Esophagus muscularis mucosa (tissue), 4 donors: ENCODE measurements at regions not wholly inside any gene's neighbourhood (a gene's known extent, or its start where the extent isn't known, plus 50 kb on each side); places are given as distances from the start of the nearest gene placed in this dataset.

ENCODE experiments used
- DNase-seq: peaks from one replicate; pipeline ENCODE4 v3.0.0-alpha.2; 2017; ENCODE audit errors: extremely low spot score
- H3K27ac ChIP-seq, 4 donors: fragments of 200-600 bp; sonication (generic); replicated peaks in 1 of 4; 1 replicate in 3 of 4; 2 replicates in 1 of 4; pipeline ENCODE4 v1.5.1; 2016 to 2019; ENCODE audit warnings: mild to moderate bottlenecking in 1 of 4
- H3K27me3 ChIP-seq, 4 donors: fragments of 200-600 bp; sonication (generic); one replicate each; pipeline versions ENCODE4 v1.5.1 to v1.6.0; 2016 to 2019
- H3K36me3 ChIP-seq, 4 donors: fragments of 200-600 bp; sonication (generic); one replicate each; pipeline ENCODE4 v1.5.1; 2016 to 2019
- H3K4me1 ChIP-seq, 4 donors: fragments of 200-600 bp; sonication (generic); one replicate each; pipeline ENCODE4 v1.5.1; 2016 to 2019
- H3K4me3 ChIP-seq, 4 donors: fragments of 200-600 bp; sonication (generic); 1 replicate in 2 of 4; 2 replicates in 2 of 4; pipeline ENCODE4 v1.5.1; 2016 to 2019; ENCODE audit warnings: mild to moderate bottlenecking in 4 of 4, moderate library complexity in 1 of 4
- H3K9me3 ChIP-seq, 4 donors: fragments of 200-600 bp; sonication (generic); 1 replicate in 3 of 4; 2 replicates in 1 of 4; pipeline ENCODE4 v1.5.1; 2016 to 2019
- EP300 ChIP-seq: sonication (generic); formaldehyde crosslinking; IDR thresholded peaks from one replicate; pipeline ENCODE4 v1.6.1; 2017; ENCODE audit warnings: antibody characterized with exemption
- POLR2A ChIP-seq: fragments of 450-650 bp; IDR thresholded peaks from one replicate; pipeline ENCODE4 v1.6.1; 2017; ENCODE audit warnings: antibody characterized with exemption, moderate library complexity, mild to moderate bottlenecking, low read depth
- POLR2AphosphoS5 ChIP-seq, 2 donors: sonication (generic); formaldehyde crosslinking; IDR thresholded peaks; one replicate each; pipeline ENCODE4 v1.6.1; 2017; ENCODE audit warnings: antibody characterized with exemption in 2 of 2
- WGBS: methylation state at CpG from one replicate; pipeline ENCODE4 v1.1.5; 2018; 5-methylcytosine and 5-hydroxymethylcytosine counted together
- intact Hi-C: fragments of 100-400 bp; cut with DNase I; formaldehyde crosslinking; loops from one replicate; pipeline ENCODE4 v1.15.1; 2023
- TF ChIP-seq, protein P1 (sequence below), 3 experiments: fragments of 200-600 bp in 2 of 3; fragments of 450-650 bp in 1 of 3; sonication (generic) in 2 of 3; IDR thresholded peaks; one replicate each; pipeline ENCODE4 v1.5.1; 2017 to 2019; ENCODE audit warnings: antibody characterized with exemption in 3 of 3, mild to moderate bottlenecking in 2 of 3, moderate library complexity in 1 of 3

DNA sequence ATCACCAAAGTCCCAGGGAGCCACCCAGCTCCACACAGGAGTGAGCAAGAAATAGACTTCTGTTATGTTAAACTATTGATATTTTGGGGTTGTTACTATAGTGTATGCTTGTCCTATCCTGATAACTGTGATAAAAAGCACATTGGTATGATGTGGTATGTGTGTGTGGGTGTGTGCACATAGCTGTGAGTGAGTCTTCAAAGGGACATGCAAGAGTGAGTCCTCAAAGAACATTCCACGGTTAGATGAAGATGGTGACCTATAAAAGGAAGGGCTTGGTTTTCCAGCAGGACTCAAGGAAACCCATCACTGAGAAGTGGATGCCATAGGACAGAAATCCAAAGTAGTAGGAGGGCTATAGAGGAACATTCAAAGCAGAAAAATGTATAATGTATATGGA lies 342.9 kb downstream of the TSN start:
- H3K9me3 ChIP-seq, result no peaks in the 10 kb centered on the region
- intact Hi-C loops, result no loop called here
- H3K4me3 ChIP-seq, result no peak overlapping the region
- TF ChIP-seq, protein P1, sequence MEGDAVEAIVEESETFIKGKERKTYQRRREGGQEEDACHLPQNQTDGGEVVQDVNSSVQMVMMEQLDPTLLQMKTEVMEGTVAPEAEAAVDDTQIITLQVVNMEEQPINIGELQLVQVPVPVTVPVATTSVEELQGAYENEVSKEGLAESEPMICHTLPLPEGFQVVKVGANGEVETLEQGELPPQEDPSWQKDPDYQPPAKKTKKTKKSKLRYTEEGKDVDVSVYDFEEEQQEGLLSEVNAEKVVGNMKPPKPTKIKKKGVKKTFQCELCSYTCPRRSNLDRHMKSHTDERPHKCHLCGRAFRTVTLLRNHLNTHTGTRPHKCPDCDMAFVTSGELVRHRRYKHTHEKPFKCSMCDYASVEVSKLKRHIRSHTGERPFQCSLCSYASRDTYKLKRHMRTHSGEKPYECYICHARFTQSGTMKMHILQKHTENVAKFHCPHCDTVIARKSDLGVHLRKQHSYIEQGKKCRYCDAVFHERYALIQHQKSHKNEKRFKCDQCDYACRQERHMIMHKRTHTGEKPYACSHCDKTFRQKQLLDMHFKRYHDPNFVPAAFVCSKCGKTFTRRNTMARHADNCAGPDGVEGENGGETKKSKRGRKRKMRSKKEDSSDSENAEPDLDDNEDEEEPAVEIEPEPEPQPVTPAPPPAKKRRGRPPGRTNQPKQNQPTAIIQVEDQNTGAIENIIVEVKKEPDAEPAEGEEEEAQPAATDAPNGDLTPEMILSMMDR (IDR thresholded peaks at IDR 0.05), result no peak
- TF ChIP-seq POLR2A, result no peak
- no peak for TF ChIP-seq POLR2AphosphoS5 (IDR thresholded peaks at IDR 0.05)
- TF ChIP-seq EP300, result no peak
- H3K27me3 ChIP-seq, result no peaks in the 10 kb centered on the region
- no peak for DNase-seq
- no peak overlapping the region for H3K27ac ChIP-seq
- no peaks in the 10 kb centered on the region for H3K4me1 ChIP-seq
- 96% methylated on average over 1 of the region's 1 CpG for WGBS
- no peaks in the 10 kb centered on the region for H3K36me3 ChIP-seq

DNA sequence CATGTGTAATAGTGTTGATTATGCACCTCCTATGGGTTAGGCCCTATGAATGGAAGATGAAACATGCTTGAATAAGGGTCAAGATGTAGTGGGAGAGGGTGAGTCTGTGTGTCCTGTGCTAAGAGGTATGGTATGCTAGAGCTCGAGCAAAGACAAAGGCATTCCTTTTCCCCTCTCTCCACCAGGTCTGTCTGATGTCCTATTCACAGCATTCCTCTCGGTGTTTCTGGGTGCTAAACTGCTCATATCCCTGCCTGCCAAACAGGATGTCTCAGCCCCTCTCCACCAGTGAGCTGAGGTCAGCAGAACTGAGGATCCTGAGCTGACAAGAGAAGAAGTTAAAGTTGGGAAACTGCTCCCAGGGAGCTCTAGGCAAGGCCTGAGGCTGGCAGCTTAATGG lies 344.9 kb downstream of the TSN start:
- WGBS, result 70% methylated on average over 2 of the region's 2 CpGs
- DNase-seq, result no peak
- no peaks in the 10 kb centered on the region for H3K27me3 ChIP-seq
- no peaks in the 10 kb centered on the region for H3K4me1 ChIP-seq
- no peak overlapping the region for H3K27ac ChIP-seq
- no peak overlapping the region for H3K4me3 ChIP-seq
- no peaks in the 10 kb centered on the region for H3K36me3 ChIP-seq
- no peaks in the 10 kb centered on the region for H3K9me3 ChIP-seq
- intact Hi-C loops, result no loop called here
- TF ChIP-seq, protein P1 (IDR thresholded peaks at IDR 0.05), result no peak
- TF ChIP-seq POLR2A (no peak), POLR2AphosphoS5 (IDR thresholded peaks at IDR 0.05) (no peak), EP300 (no peak)

DNA sequence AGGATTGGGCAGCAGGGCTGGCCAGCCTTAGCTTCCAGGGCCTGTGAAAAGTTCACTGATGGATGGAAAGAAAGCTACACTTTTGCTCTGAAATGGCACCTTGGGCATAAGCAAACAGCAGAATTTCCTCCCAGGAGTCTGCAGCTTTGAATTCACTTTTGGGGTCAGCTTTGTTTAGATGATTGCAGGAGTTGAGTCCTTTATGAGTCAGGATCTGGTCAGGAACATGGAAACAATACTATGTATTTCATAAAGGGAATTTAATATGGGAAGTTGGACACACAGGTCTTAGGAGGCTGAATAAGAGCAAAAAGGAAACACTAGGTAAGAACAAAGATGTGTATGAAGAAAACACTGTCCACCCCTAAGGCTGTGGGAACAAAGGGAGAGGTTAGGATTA lies 345.3 kb downstream of the TSN start:
- H3K4me1 ChIP-seq, result no peaks in the 10 kb centered on the region
- intact Hi-C loops, result no loop called here
- no peaks in the 10 kb centered on the region for H3K36me3 ChIP-seq
- no peak for DNase-seq
- H3K9me3 ChIP-seq, result no peaks in the 10 kb centered on the region
- H3K27ac ChIP-seq, result no peak overlapping the region
- no peak for TF ChIP-seq POLR2A
- TF ChIP-seq, protein P1 (IDR thresholded peaks at IDR 0.05), result no peak
- TF ChIP-seq EP300, result no peak
- TF ChIP-seq POLR2AphosphoS5 (IDR thresholded peaks at IDR 0.05), result no peak
- H3K27me3 ChIP-seq, result no peaks in the 10 kb centered on the region
- no peak overlapping the region for H3K4me3 ChIP-seq

DNA sequence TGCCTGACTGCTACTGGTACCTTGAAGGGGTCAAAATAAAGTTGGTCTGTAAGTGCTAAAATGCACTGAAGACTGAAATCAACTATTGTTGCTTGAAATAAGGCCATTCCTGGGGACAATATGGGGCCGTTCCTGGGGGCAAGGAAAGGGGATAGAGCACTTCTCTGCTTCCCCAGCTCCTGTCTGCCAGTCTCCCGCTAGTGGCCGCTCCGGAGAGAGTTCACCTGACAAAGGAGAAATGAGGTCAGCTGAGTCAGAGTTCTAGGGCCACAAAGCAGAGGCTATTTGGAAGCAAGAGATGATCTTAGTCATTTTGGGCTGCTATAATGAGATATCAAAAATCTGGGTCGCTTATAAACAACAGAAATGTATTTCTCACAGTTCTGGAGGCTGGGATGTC lies 345.9 kb downstream of the TSN start:
- H3K27ac ChIP-seq, result no peak overlapping the region
- H3K36me3 ChIP-seq, result no peaks in the 10 kb centered on the region
- H3K27me3 ChIP-seq, result no peaks in the 10 kb centered on the region
- TF ChIP-seq, protein P1 (IDR thresholded peaks at IDR 0.05), result no peak
- TF ChIP-seq EP300 (no peak), POLR2A (no peak), POLR2AphosphoS5 (IDR thresholded peaks at IDR 0.05) (no peak)
- no peaks in the 10 kb centered on the region for H3K9me3 ChIP-seq
- no peak overlapping the region for H3K4me3 ChIP-seq
- H3K4me1 ChIP-seq, result no peaks in the 10 kb centered on the region
- intact Hi-C loops, result no loop called here
- 88% methylated on average over 5 of the region's 5 CpGs for WGBS
- no peak for DNase-seq

DNA sequence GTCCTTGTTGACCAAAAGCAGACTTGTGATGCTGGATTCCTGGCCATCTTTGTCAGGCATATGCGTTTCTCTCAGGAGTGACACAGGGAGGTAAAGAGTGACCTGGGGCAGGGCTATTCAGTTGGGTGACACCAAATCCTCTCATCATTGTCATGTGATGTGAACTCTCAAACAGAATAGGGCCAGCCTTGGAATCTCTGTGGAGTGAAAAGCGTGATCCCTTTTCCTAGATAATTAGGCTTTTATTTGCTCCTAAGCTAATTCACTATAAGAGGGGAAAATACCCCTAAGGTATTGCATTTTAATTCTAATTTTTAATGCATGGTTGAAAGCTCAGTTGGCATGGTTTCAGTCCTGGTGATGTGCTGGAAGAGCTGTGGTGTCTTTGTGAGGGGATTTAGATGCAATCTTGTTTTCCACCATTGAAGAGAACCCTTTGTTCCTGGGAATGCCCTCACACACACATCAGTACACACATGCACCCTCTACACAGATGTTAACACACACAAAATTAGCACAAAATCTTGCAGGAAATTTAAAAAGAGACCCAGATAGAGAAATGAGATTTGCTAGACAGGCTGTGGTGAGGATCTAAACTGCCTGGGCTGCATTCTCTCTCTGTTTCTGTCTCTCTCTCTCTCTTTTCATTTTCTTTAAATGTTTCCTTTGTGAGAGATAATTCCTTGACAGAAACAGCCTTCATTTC lies 349.9 kb downstream of the TSN start:
- TF ChIP-seq POLR2AphosphoS5 (IDR thresholded peaks at IDR 0.05) (no peak), POLR2A (no peak), EP300 (no peak)
- TF ChIP-seq, protein P1 (IDR thresholded peaks at IDR 0.05), result no peak
- H3K4me3 ChIP-seq, result no peak overlapping the region
- 94% methylated on average over 2 of the region's 2 CpGs for WGBS

More for the DNA sequence above, 349.9 kb downstream of the TSN start:
- Histone ChIP-seq H3K27ac (no peak overlapping the region), H3K36me3 (no peaks in the 10 kb centered on the region), H3K4me1 (no peaks in the 10 kb centered on the region), H3K27me3 (no peaks in the 10 kb centered on the region), H3K9me3 (peaks cover 0 to 5% (median 0%) of the 10 kb centered on the region in 4 donors)
- intact Hi-C loops, result no loop called here
- no peak for DNase-seq
